GM23338 (cell line): ENCODE measurements at regions not wholly inside any gene's neighbourhood (a gene's known extent, or its start where the extent isn't known, plus 50 kb on each side); places are given as distances from the start of the nearest gene placed in this dataset.

ENCODE experiments used
- CTCF ChIP-seq, 2 experiments: fragments of 200-600 bp in 1 of 2; sonication (generic) in 1 of 2; conservative IDR thresholded peaks; 2 replicates each; pipeline versions ENCODE4 v1.5.1 to v1.6.1; 2016 to 2017; ENCODE audit warnings: antibody characterized with exemption in 2 of 2, low read depth in 2 of 2, mild to moderate bottlenecking in 2 of 2, moderate library complexity in 1 of 2
- EZH2 ChIP-seq: fragments of 200-600 bp; sonication (generic); IDR thresholded peaks from one replicate; pipeline ENCODE4 v1.8.0; 2017; ENCODE audit warnings: antibody characterized with exemption, mild to moderate bottlenecking, low read depth; ENCODE audit not compliant: unreplicated experiment
- JUNB ChIP-seq: IDR thresholded peaks from one replicate; pipeline ENCODE4 v1.6.1; 2016; ENCODE audit warnings: antibody characterized with exemption; ENCODE audit not compliant: unreplicated experiment
- NANOG ChIP-seq: IDR thresholded peaks from 2 replicates; pipeline ENCODE4 v1.6.1; 2016; ENCODE audit warnings: antibody characterized with exemption, borderline replicate concordance
- POLR2AphosphoS5 ChIP-seq: IDR thresholded peaks from 2 replicates; pipeline ENCODE4 v1.6.1; 2016; ENCODE audit warnings: antibody characterized with exemption, low read depth
- STAT1 ChIP-seq: IDR thresholded peaks from one replicate; pipeline ENCODE4 v1.6.1; 2016; ENCODE audit warnings: antibody characterized with exemption; ENCODE audit not compliant: unreplicated experiment
- ZNF331 ChIP-seq: fragments of 250-450 bp; sonication (Bioruptor Pico); IDR thresholded peaks from 2 replicates; pipeline ENCODE4 v1.5.0; 2020; ENCODE audit warnings: low read depth, mild to moderate bottlenecking, moderate library complexity
- TF ChIP-seq, protein P1 (sequence below): fragments of 250-450 bp; sonication (Bioruptor Pico); IDR thresholded peaks from 2 replicates; pipeline ENCODE4 v1.5.0; 2020; ENCODE audit warnings: mild to moderate bottlenecking, moderate library complexity
- TF ChIP-seq, protein P2 (sequence below): IDR thresholded peaks from one replicate; pipeline ENCODE4 v1.6.1; 2018; ENCODE audit warnings: antibody characterized with exemption; ENCODE audit not compliant: unreplicated experiment

GRCh38 chr2:21303876-21304275 is 180.1 kb downstream of the TDRD15 start (continued):
- TF ChIP-seq, protein P1, sequence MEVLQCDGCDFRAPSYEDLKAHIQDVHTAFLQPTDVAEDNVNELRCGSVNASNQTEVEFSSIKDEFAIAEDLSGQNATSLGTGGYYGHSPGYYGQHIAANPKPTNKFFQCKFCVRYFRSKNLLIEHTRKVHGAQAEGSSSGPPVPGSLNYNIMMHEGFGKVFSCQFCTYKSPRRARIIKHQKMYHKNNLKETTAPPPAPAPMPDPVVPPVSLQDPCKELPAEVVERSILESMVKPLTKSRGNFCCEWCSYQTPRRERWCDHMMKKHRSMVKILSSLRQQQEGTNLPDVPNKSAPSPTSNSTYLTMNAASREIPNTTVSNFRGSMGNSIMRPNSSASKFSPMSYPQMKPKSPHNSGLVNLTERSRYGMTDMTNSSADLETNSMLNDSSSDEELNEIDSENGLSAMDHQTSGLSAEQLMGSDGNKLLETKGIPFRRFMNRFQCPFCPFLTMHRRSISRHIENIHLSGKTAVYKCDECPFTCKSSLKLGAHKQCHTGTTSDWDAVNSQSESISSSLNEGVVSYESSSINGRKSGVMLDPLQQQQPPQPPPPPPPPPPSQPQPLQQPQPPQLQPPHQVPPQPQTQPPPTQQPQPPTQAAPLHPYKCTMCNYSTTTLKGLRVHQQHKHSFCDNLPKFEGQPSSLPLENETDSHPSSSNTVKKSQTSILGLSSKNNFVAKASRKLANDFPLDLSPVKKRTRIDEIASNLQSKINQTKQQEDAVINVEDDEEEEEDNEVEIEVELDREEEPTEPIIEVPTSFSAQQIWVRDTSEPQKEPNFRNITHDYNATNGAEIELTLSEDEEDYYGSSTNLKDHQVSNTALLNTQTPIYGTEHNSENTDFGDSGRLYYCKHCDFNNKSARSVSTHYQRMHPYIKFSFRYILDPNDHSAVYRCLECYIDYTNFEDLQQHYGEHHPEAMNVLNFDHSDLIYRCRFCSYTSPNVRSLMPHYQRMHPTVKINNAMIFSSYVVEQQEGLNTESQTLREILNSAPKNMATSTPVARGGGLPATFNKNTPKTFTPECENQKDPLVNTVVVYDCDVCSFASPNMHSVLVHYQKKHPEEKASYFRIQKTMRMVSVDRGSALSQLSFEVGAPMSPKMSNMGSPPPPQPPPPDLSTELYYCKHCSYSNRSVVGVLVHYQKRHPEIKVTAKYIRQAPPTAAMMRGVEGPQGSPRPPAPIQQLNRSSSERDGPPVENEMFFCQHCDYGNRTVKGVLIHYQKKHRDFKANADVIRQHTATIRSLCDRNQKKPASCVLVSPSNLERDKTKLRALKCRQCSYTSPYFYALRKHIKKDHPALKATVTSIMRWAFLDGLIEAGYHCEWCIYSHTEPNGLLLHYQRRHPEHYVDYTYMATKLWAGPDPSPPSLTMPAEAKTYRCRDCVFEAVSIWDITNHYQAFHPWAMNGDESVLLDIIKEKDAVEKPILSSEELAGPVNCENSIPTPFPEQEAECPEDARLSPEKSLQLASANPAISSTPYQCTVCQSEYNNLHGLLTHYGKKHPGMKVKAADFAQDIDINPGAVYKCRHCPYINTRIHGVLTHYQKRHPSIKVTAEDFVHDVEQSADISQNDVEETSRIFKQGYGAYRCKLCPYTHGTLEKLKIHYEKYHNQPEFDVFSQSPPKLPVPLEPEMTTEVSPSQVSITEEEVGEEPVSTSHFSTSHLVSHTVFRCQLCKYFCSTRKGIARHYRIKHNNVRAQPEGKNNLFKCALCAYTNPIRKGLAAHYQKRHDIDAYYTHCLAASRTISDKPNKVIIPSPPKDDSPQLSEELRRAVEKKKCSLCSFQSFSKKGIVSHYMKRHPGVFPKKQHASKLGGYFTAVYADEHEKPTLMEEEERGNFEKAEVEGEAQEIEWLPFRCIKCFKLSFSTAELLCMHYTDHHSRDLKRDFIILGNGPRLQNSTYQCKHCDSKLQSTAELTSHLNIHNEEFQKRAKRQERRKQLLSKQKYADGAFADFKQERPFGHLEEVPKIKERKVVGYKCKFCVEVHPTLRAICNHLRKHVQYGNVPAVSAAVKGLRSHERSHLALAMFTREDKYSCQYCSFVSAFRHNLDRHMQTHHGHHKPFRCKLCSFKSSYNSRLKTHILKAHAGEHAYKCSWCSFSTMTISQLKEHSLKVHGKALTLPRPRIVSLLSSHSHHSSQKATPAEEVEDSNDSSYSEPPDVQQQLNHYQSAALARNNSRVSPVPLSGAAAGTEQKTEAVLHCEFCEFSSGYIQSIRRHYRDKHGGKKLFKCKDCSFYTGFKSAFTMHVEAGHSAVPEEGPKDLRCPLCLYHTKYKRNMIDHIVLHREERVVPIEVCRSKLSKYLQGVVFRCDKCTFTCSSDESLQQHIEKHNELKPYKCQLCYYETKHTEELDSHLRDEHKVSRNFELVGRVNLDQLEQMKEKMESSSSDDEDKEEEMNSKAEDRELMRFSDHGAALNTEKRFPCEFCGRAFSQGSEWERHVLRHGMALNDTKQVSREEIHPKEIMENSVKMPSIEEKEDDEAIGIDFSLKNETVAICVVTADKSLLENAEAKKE (CRISPR knock-in tag), result no peak
- TF ChIP-seq CTCF (conservative IDR thresholded peaks at IDR 0.05; ENCODE audit: low read depth in 2 of 2) (no peak), JUNB (no peak), EZH2 (no peak), NANOG (no peak), POLR2AphosphoS5 (no peak), STAT1 (no peak), ZNF331 (CRISPR knock-in tag) (no peak)
- TF ChIP-seq, protein P2, sequence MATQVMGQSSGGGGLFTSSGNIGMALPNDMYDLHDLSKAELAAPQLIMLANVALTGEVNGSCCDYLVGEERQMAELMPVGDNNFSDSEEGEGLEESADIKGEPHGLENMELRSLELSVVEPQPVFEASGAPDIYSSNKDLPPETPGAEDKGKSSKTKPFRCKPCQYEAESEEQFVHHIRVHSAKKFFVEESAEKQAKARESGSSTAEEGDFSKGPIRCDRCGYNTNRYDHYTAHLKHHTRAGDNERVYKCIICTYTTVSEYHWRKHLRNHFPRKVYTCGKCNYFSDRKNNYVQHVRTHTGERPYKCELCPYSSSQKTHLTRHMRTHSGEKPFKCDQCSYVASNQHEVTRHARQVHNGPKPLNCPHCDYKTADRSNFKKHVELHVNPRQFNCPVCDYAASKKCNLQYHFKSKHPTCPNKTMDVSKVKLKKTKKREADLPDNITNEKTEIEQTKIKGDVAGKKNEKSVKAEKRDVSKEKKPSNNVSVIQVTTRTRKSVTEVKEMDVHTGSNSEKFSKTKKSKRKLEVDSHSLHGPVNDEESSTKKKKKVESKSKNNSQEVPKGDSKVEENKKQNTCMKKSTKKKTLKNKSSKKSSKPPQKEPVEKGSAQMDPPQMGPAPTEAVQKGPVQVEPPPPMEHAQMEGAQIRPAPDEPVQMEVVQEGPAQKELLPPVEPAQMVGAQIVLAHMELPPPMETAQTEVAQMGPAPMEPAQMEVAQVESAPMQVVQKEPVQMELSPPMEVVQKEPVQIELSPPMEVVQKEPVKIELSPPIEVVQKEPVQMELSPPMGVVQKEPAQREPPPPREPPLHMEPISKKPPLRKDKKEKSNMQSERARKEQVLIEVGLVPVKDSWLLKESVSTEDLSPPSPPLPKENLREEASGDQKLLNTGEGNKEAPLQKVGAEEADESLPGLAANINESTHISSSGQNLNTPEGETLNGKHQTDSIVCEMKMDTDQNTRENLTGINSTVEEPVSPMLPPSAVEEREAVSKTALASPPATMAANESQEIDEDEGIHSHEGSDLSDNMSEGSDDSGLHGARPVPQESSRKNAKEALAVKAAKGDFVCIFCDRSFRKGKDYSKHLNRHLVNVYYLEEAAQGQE, result no peak
